ENCODE measurements at regions not wholly inside any gene's neighbourhood (a gene's known extent, or its start where the extent isn't known, plus 50 kb on each side); places are given as distances from the start of the nearest gene placed in this dataset.

DNA sequence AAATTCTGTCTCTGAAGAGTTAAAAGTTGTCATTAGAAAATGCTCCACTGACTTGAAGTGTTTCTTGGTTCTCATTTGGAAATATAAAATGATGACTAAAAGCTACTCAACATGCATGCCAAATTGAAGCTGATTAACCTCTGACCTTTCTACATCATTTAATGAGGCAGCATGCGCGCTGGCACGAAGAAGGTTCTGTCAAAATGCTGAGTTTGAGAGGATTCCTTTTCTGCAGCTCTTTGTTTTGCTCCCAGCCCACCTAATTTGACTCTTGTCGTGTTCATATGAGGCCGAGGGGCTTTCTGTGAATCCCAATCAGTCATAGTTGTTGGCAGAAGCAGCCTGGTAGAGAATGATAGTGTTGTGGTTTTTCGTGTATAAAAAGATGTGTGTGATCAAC, 153.4 kb downstream of the BRMS1L start:
- ChIA-PET POLR2A (no interaction called here), CTCF (interaction anchor here (0.7 kb wide), 1 partner anchor 652 kb away, joined by 8 read pairs; no protein-coding TSS in a partner anchor)
- Histone ChIP-seq H3K27me3 (ENCODE audit: control insufficient read depth, insufficient read depth, low read length) (no peaks in the 10 kb centered on the region), H3K27ac (ENCODE audit: low read length) (no peak overlapping the region), H3K4me3 (ENCODE audit: low read depth in 2 of 2, low read length in 2 of 2) (no peak overlapping the region), H3K36me3 (ENCODE audit: control insufficient read depth, insufficient read depth, low read length) (no peaks in the 10 kb centered on the region), H3K9me3 (ENCODE audit: control insufficient read depth, insufficient read depth, low read depth, low read length) (no peaks in the 10 kb centered on the region), H3K4me1 (ENCODE audit: control insufficient read depth, insufficient read depth, low read length) (no peaks in the 10 kb centered on the region)
- intact Hi-C loops (cut with micrococcal nuclease; ENCODE audit: unreplicated experiment): no loop called here
- TF ChIP-seq, protein P1, sequence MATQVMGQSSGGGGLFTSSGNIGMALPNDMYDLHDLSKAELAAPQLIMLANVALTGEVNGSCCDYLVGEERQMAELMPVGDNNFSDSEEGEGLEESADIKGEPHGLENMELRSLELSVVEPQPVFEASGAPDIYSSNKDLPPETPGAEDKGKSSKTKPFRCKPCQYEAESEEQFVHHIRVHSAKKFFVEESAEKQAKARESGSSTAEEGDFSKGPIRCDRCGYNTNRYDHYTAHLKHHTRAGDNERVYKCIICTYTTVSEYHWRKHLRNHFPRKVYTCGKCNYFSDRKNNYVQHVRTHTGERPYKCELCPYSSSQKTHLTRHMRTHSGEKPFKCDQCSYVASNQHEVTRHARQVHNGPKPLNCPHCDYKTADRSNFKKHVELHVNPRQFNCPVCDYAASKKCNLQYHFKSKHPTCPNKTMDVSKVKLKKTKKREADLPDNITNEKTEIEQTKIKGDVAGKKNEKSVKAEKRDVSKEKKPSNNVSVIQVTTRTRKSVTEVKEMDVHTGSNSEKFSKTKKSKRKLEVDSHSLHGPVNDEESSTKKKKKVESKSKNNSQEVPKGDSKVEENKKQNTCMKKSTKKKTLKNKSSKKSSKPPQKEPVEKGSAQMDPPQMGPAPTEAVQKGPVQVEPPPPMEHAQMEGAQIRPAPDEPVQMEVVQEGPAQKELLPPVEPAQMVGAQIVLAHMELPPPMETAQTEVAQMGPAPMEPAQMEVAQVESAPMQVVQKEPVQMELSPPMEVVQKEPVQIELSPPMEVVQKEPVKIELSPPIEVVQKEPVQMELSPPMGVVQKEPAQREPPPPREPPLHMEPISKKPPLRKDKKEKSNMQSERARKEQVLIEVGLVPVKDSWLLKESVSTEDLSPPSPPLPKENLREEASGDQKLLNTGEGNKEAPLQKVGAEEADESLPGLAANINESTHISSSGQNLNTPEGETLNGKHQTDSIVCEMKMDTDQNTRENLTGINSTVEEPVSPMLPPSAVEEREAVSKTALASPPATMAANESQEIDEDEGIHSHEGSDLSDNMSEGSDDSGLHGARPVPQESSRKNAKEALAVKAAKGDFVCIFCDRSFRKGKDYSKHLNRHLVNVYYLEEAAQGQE (IDR thresholded peaks at IDR 0.05; ENCODE audit: insufficient read depth in 1 of 2, low read depth in 2 of 2, low read length in 1 of 2): no peak
- TF ChIP-seq SIN3A (IDR thresholded peaks at IDR 0.05; ENCODE audit: borderline replicate concordance, insufficient read depth, low read depth, low read length) (no peak), POLR2AphosphoS5 (IDR thresholded peaks at IDR 0.05; ENCODE audit: low read depth, low read length) (no peak), TCF7L2 (IDR thresholded peaks at IDR 0.05; ENCODE audit: low read depth, low read length) (no peak)
- TF ChIP-seq, protein P2, sequence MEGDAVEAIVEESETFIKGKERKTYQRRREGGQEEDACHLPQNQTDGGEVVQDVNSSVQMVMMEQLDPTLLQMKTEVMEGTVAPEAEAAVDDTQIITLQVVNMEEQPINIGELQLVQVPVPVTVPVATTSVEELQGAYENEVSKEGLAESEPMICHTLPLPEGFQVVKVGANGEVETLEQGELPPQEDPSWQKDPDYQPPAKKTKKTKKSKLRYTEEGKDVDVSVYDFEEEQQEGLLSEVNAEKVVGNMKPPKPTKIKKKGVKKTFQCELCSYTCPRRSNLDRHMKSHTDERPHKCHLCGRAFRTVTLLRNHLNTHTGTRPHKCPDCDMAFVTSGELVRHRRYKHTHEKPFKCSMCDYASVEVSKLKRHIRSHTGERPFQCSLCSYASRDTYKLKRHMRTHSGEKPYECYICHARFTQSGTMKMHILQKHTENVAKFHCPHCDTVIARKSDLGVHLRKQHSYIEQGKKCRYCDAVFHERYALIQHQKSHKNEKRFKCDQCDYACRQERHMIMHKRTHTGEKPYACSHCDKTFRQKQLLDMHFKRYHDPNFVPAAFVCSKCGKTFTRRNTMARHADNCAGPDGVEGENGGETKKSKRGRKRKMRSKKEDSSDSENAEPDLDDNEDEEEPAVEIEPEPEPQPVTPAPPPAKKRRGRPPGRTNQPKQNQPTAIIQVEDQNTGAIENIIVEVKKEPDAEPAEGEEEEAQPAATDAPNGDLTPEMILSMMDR (IDR thresholded peaks at IDR 0.05): no peak
- ATAC-seq (no peak), DNase-seq (ENCODE audit: low read depth, low spot score) (no peak)
- in situ Hi-C loops (cut with HindIII; ENCODE audit: low pct_unique_long_range_greater_than_20kb, low sequenced_read_pairs): no loop called here
- no TSS peak for BruUV-seq (replicated peaks)

DNA sequence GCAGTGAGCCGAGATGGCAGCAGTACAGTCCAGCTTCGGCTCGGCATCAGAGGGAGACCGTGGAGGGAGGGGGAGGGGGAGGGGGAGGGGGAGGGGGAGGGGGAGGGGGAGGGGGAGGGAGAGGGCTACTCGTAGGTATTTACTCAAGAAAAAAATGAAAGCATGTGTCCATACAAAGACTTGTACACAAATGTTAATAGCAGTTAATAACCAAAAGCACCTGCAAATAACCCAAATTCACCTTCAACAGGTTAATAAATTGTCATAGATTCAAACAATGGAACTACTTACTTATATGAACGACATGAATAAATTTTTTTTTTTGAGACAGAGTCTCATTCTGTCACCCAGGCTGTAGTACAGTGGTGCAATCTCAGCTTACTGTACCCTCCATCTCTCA, 152.4 kb downstream of the BRMS1L start:
- H3K9me3 ChIP-seq (ENCODE audit: control insufficient read depth, insufficient read depth, low read depth, low read length): no peaks in the 10 kb centered on the region
- in situ Hi-C loops (cut with HindIII; ENCODE audit: low pct_unique_long_range_greater_than_20kb, low sequenced_read_pairs): no loop called here
- TF ChIP-seq, protein P2 (IDR thresholded peaks at IDR 0.05): no peak
- no peak for TF ChIP-seq POLR2AphosphoS5 (IDR thresholded peaks at IDR 0.05; ENCODE audit: low read depth, low read length)
- no peak for TF ChIP-seq TCF7L2 (IDR thresholded peaks at IDR 0.05; ENCODE audit: low read depth, low read length)
- TF ChIP-seq, protein P1 (IDR thresholded peaks at IDR 0.05; ENCODE audit: insufficient read depth in 1 of 2, low read depth in 2 of 2, low read length in 1 of 2): no peak
- TF ChIP-seq SIN3A (IDR thresholded peaks at IDR 0.05; ENCODE audit: borderline replicate concordance, insufficient read depth, low read depth, low read length): no peak

More for the DNA sequence above, 152.4 kb downstream of the BRMS1L start:
- Histone ChIP-seq H3K27ac (ENCODE audit: low read length) (no peak overlapping the region), H3K27me3 (ENCODE audit: control insufficient read depth, insufficient read depth, low read length) (no peaks in the 10 kb centered on the region), H3K36me3 (ENCODE audit: control insufficient read depth, insufficient read depth, low read length) (no peaks in the 10 kb centered on the region), H3K4me3 (ENCODE audit: low read depth in 2 of 2, low read length in 2 of 2) (no peak overlapping the region), H3K4me1 (ENCODE audit: control insufficient read depth, insufficient read depth, low read length) (no peaks in the 10 kb centered on the region)
- POLR2A ChIA-PET: no interaction called here
- ATAC-seq (no peak), DNase-seq (ENCODE audit: low read depth, low spot score) (no peak)
- CTCF ChIA-PET: no interaction called here
- BruUV-seq (replicated peaks): no TSS peak
- intact Hi-C loops (cut with micrococcal nuclease; ENCODE audit: unreplicated experiment): no loop called here

All from Panc1 (cell line).